ENCODE measurements at regions not wholly inside any gene's neighbourhood (a gene's known extent, or its start where the extent isn't known, plus 50 kb on each side); places are given as distances from the start of the nearest gene placed in this dataset.

DNA sequence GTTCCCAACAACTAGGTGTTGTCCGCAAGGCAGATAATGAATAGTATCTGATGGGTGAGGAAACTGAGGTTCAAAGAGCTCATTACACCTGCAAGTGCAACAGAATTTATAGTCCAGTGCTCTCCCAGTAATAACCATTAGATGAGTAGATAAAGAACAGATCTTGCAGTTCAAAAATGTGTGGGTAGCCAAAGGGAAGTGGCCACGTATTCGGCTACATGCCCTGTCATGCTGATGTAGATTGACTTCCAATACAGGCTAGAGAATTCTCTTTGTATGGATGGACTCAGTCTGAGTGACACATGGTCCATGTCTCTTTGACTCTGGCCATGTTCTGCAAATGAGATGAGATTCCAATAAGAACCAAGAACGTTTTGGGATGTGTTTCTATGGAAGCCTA lies 187.9 kb upstream of the LPP start:
- Histone ChIP-seq H4K20me1 (ENCODE audit: insufficient read depth, low read length) (no peaks in the 10 kb centered on the region), H3K36me3 (replicated peaks in 1 of 2; ENCODE audit: control insufficient read depth in 1 of 2, insufficient read depth in 2 of 2, low read length in 2 of 2) (no peaks in the 10 kb centered on the region), H3K9me3 (replicated peaks in 1 of 2; ENCODE audit: control insufficient read depth in 1 of 2, insufficient read depth in 1 of 2, low read length in 2 of 2) (no peaks in the 10 kb centered on the region), H2AFZ (ENCODE audit: insufficient read depth, low read depth, low read length, poor library complexity, severe bottlenecking) (no peak overlapping the region), H3K4me1 (ENCODE audit: control insufficient read depth in 1 of 2, insufficient read depth in 2 of 2, low read length in 2 of 2) (peaks cover 79 to 82% of the 10 kb centered on the region in 2 donors), H3K4me3 (replicated peaks in 1 of 3; ENCODE audit: low read depth in 2 of 3, low read length in 3 of 3) (no peak overlapping the region), H3K79me2 (ENCODE audit: insufficient read depth, low read length) (no peaks in the 10 kb centered on the region), H3K27ac (ENCODE audit: low read depth in 1 of 2, low read length in 2 of 2) (peak overlapping the region in 1 of 2 donors; percentile 81), H3K27me3 (ENCODE audit: control insufficient read depth in 2 of 2, insufficient read depth in 2 of 2, low read length in 2 of 2) (no peaks in the 10 kb centered on the region), H3K9ac (ENCODE audit: insufficient read depth, low read length, poor library complexity, severe bottlenecking) (no peak overlapping the region), H3K4me2 (replicated peaks; ENCODE audit: extremely low read depth, low read length, poor library complexity, severe bottlenecking) (no peak overlapping the region)
- Mint-ChIP-seq H3K4me3 (no peak overlapping the region), H3K9me3 (no peaks in the 10 kb centered on the region), H3K36me3 (no peaks in the 10 kb centered on the region), H3K27ac (peak overlapping the region in 4 of 7 donors; percentile 14 to 93 (median 66)), H3K27me3 (ENCODE audit: low read depth in 3 of 3) (peaks cover 0 to 4% (median 0%) of the 10 kb centered on the region in 3 donors), H3K4me1 (peaks cover 49% of the 10 kb centered on the region)
- peak; percentile 41 to 62 (median 56) for DNase-seq
- 0% methylated on average over 2 of the region's 4 CpGs for WGBS (ENCODE audit: insufficient coverage)
- intact Hi-C loops (cut with micrococcal nuclease), result loop anchor here in 1 of 2 donors (5.0 kb wide), 3 partner anchors 49 to 219 kb away; partner anchors contain the start of gene BCL6
- no peak for TF ChIP-seq CTCF (IDR thresholded peaks at IDR 0.05)

DNA sequence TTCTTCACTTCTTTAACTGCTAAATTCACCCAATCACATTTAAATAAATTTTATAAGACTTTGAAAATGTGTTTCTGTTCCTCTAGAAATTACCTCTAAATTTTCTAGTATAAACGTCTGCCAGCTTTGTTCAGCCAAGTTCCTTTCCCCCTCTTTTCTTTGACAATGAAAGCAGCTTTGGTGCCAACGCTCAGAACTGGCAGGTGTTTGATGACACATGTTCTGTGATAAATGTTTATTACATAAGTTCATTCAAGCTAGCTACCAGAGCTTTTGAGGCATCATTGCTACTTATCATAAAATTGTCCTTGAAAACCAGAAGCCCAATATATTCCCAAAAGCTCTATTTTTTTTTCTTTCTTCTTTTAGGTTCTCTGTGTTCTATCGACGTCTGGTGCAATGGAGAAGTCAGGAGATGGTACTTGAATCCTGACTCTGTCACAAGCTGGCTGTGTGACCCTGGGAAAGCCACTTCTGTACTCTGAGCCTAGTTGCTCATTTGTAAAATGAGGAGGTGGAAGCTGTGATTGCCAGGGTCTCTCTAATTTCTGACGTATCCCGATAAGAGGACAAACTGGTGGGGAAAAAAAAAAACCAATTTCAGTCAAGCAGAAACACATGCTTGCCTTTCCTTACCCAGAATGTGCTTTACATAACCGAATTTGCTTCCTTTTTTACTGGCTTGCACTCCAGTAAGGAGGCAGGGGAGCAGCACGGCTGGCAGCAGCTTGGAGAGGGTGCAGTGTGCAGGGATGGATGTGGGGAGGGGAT lies 187.1 kb upstream of the LPP start:
- no peaks in the 10 kb centered on the region for H3K27me3 ChIP-seq (ENCODE audit: control insufficient read depth in 2 of 2, insufficient read depth in 2 of 2, low read length in 2 of 2)
- H3K27ac Mint-ChIP-seq, result peak overlapping the region in 6 of 7 donors; percentile 64 to 93 (median 86)
- no peaks in the 10 kb centered on the region for H3K9me3 Mint-ChIP-seq
- H3K27me3 Mint-ChIP-seq (ENCODE audit: low read depth in 3 of 3), result peaks cover 0 to 4% (median 0%) of the 10 kb centered on the region in 3 donors
- no peaks in the 10 kb centered on the region for H4K20me1 ChIP-seq (ENCODE audit: insufficient read depth, low read length)
- H3K36me3 ChIP-seq (replicated peaks in 1 of 2; ENCODE audit: control insufficient read depth in 1 of 2, insufficient read depth in 2 of 2, low read length in 2 of 2), result no peaks in the 10 kb centered on the region
- no peaks in the 10 kb centered on the region for H3K9me3 ChIP-seq (replicated peaks in 1 of 2; ENCODE audit: control insufficient read depth in 1 of 2, insufficient read depth in 1 of 2, low read length in 2 of 2)
- H3K4me2 ChIP-seq (replicated peaks; ENCODE audit: extremely low read depth, low read length, poor library complexity, severe bottlenecking), result no peak overlapping the region
- H3K4me1 ChIP-seq (ENCODE audit: control insufficient read depth in 1 of 2, insufficient read depth in 2 of 2, low read length in 2 of 2), result peaks cover 79 to 81% of the 10 kb centered on the region in 2 donors
- peak in 1 of 3 donors; percentile 17 for DNase-seq
- no peaks in the 10 kb centered on the region for H3K36me3 Mint-ChIP-seq
- WGBS (ENCODE audit: insufficient coverage), result no CpG with 5 or more reads among the region's 8 CpGs
- intact Hi-C loops (cut with micrococcal nuclease), result loop anchor here in 1 of 2 donors (5.0 kb wide), 3 partner anchors 50 to 220 kb away; partner anchors contain the start of gene BCL6
- peaks cover 49% of the 10 kb centered on the region for H3K4me1 Mint-ChIP-seq
- TF ChIP-seq CTCF (IDR thresholded peaks at IDR 0.05), result no peak
- no peak overlapping the region for H3K9ac ChIP-seq (ENCODE audit: insufficient read depth, low read length, poor library complexity, severe bottlenecking)
- no peak overlapping the region for H3K4me3 Mint-ChIP-seq
- H3K4me3 ChIP-seq (replicated peaks in 1 of 3; ENCODE audit: low read depth in 2 of 3, low read length in 3 of 3), result no peak overlapping the region
- H3K79me2 ChIP-seq (ENCODE audit: insufficient read depth, low read length), result no peaks in the 10 kb centered on the region
- H3K27ac ChIP-seq (ENCODE audit: low read depth in 1 of 2, low read length in 2 of 2), result peak overlapping the region; percentile 49 to 81
- no peak overlapping the region for H2AFZ ChIP-seq (ENCODE audit: insufficient read depth, low read depth, low read length, poor library complexity, severe bottlenecking)

Measured in CD14-positive monocyte (primary cell).